ENCODE measurements at regions not wholly inside any gene's neighbourhood (a gene's known extent, or its start where the extent isn't known, plus 50 kb on each side); places are given as distances from the start of the nearest gene placed in this dataset.

- DNase-seq (ENCODE audit: low spot score), result no peak
These were observed 53.1 kb upstream of the GLRA2 start for GRCh38 chrX:14476205-14476604.

- DNase-seq (ENCODE audit: low spot score), result no peak
These were observed 79.6 kb upstream of the GLRA2 start for GRCh38 chrX:14449773-14450172.

- no peak for DNase-seq (ENCODE audit: low spot score)
These were observed 80.9 kb upstream of the GLRA2 start for GRCh38 chrX:14448406-14448805.

GRCh38 chrX:14440106-14440505, 89.2 kb upstream of the GLRA2 start:
- no peak for DNase-seq (ENCODE audit: low spot score)

GRCh38 chrX:14427614-14428013, 101.7 kb upstream of the GLRA2 start:
- DNase-seq (ENCODE audit: low spot score), result no peak

GRCh38 chrX:14420841-14421240, 108.5 kb upstream of the GLRA2 start:
- DNase-seq (ENCODE audit: low spot score), result no peak

GRCh38 chrX:14412686-14413085, 116.7 kb upstream of the GLRA2 start:
- no peak for DNase-seq (ENCODE audit: low spot score)

- DNase-seq (ENCODE audit: low spot score), result no peak
These were observed 118.0 kb upstream of the GLRA2 start for GRCh38 chrX:14411326-14411725.

- DNase-seq (ENCODE audit: low spot score), result no peak
These were observed 120.0 kb upstream of the GLRA2 start for GRCh38 chrX:14409341-14409740.

GRCh38 chrX:14406225-14406624, 123.1 kb upstream of the GLRA2 start:
- no peak for DNase-seq (ENCODE audit: low spot score)

GRCh38 chrX:14398725-14399124, 130.6 kb upstream of the GLRA2 start:
- no peak for DNase-seq (ENCODE audit: low spot score)

GRCh38 chrX:14389682-14390081, 139.7 kb upstream of the GLRA2 start:
- no peak for DNase-seq (ENCODE audit: low spot score)

- DNase-seq (ENCODE audit: low spot score), result no peak
These were observed 142.4 kb upstream of the GLRA2 start for GRCh38 chrX:14386981-14387380.

GRCh38 chrX:14380044-14380443, 149.3 kb upstream of the GLRA2 start:
- no peak for DNase-seq (ENCODE audit: low spot score)

GRCh38 chrX:14377427-14377826, 151.9 kb upstream of the GLRA2 start:
- DNase-seq (ENCODE audit: low spot score), result no peak

GRCh38 chrX:14363728-14364127, 165.6 kb upstream of the GLRA2 start:
- no peak for DNase-seq (ENCODE audit: low spot score)

- no peak for DNase-seq (ENCODE audit: low spot score)
These were observed 166.6 kb upstream of the GLRA2 start for GRCh38 chrX:14362721-14363120.

- DNase-seq (ENCODE audit: low spot score), result no peak
These were observed 167.9 kb upstream of the GLRA2 start for GRCh38 chrX:14361435-14361834.

- DNase-seq (ENCODE audit: low spot score), result no peak
These were observed 169.6 kb upstream of the GLRA2 start for GRCh38 chrX:14359727-14360126.

- no peak for DNase-seq (ENCODE audit: low spot score)
These were observed 170.0 kb upstream of the GLRA2 start for GRCh38 chrX:14359316-14359715.

GRCh38 chrX:14357314-14357713, 172.0 kb upstream of the GLRA2 start:
- DNase-seq (ENCODE audit: low spot score), result no peak

- DNase-seq (ENCODE audit: low spot score), result no peak
These were observed 172.9 kb upstream of the GLRA2 start for GRCh38 chrX:14356401-14356800.

- DNase-seq (ENCODE audit: low spot score), result no peak
These were observed 173.8 kb upstream of the GLRA2 start for GRCh38 chrX:14355556-14355955.

- DNase-seq (ENCODE audit: low spot score), result no peak
These were observed 174.8 kb upstream of the GLRA2 start for GRCh38 chrX:14354521-14354920.

- DNase-seq (ENCODE audit: low spot score), result no peak
These were observed 176.8 kb upstream of the GLRA2 start for GRCh38 chrX:14352511-14352910.
